22Rv1 (cell line): ENCODE measurements at regions not wholly inside any gene's neighbourhood (a gene's known extent, or its start where the extent isn't known, plus 50 kb on each side); places are given as distances from the start of the nearest gene placed in this dataset.

Source experiments
- H3K27ac ChIP-seq: fragments of 450-650 bp; 2 replicates; pipeline ENCODE4 v1.5.1; 2017
- ZFX ChIP-seq: fragments of 450-650 bp; IDR thresholded peaks from 2 replicates; pipeline ENCODE4 v1.6.1; 2017; ENCODE audit warnings: antibody characterized with exemption, borderline replicate concordance
- TF ChIP-seq, protein P1 (sequence below): fragments of 450-650 bp; IDR thresholded peaks from 2 replicates; pipeline ENCODE4 v1.5.1; 2017; ENCODE audit warnings: mild to moderate bottlenecking

GRCh38 chr2:175236930-175237329, 55.4 kb upstream of the ATP5MC3 start:
- TF ChIP-seq, protein P1, sequence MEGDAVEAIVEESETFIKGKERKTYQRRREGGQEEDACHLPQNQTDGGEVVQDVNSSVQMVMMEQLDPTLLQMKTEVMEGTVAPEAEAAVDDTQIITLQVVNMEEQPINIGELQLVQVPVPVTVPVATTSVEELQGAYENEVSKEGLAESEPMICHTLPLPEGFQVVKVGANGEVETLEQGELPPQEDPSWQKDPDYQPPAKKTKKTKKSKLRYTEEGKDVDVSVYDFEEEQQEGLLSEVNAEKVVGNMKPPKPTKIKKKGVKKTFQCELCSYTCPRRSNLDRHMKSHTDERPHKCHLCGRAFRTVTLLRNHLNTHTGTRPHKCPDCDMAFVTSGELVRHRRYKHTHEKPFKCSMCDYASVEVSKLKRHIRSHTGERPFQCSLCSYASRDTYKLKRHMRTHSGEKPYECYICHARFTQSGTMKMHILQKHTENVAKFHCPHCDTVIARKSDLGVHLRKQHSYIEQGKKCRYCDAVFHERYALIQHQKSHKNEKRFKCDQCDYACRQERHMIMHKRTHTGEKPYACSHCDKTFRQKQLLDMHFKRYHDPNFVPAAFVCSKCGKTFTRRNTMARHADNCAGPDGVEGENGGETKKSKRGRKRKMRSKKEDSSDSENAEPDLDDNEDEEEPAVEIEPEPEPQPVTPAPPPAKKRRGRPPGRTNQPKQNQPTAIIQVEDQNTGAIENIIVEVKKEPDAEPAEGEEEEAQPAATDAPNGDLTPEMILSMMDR, result no peak
- no peak for TF ChIP-seq ZFX
- no peak overlapping the region for H3K27ac ChIP-seq

- peak overlapping the region; percentile 40; the same call in 1 of the 2 replicates for H3K27ac ChIP-seq
- no peak for TF ChIP-seq ZFX
- TF ChIP-seq, protein P1, result no peak
These were observed 53.1 kb upstream of the ATP5MC3 start for GRCh38 chr2:175234650-175235049.

- no peak for TF ChIP-seq ZFX
- TF ChIP-seq, protein P1, result no peak
- peak overlapping the region; percentile 40; the same call in 1 of the 2 replicates for H3K27ac ChIP-seq
These were observed 52.6 kb upstream of the ATP5MC3 start for GRCh38 chr2:175234153-175234552.

GRCh38 chr2:175233135-175233719, 51.7 kb upstream of the ATP5MC3 start:
- no peak for TF ChIP-seq ZFX
- TF ChIP-seq, protein P1, result no peak
- peak overlapping the region; percentile 40; the same call in 1 of the 2 replicates for H3K27ac ChIP-seq
